ENCODE measurements at regions not wholly inside any gene's neighbourhood (a gene's known extent, or its start where the extent isn't known, plus 50 kb on each side); places are given as distances from the start of the nearest gene placed in this dataset.

DNA sequence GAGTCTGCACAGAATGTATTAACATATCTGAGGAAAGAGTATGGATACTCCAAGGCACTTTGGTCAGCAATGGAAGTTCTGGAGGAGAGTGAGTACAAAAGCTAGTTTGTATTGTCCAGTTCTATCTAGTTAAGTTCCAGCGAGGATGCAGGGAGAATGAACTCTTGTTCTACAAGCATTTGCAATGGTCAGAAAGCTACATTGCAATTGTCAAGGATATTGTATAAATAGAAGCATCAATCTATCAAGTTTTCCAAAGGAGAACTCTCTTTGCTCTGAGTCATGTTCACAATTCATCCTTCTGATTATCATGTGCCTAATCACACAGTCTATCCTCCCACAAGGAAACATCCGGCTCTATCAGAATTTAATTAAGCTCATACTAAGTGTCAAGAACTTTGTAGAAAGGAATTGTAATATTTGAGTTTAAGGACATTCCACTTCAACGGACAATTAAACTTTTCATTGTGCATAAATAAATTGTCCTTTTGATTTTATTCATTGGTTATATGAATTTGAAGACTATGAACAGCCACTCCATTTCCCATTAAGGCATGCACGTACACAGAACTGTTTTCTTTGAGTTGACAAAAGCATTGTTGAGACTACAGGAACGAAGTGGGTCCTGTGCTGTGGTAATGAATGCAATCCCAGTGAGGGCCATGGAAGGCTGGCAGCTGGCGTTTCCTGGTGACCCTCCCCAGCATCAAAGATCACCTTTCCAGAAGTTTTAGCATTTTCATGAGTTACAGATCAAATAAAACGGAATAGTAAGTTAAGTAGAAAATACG lies 973.5 kb upstream of the GOT2 start:
- H3K27me3 Mint-ChIP-seq (ENCODE audit: insufficient read depth) = no peaks in the 10 kb centered on the region; the same call in 1 of the 2 replicates

DNA sequence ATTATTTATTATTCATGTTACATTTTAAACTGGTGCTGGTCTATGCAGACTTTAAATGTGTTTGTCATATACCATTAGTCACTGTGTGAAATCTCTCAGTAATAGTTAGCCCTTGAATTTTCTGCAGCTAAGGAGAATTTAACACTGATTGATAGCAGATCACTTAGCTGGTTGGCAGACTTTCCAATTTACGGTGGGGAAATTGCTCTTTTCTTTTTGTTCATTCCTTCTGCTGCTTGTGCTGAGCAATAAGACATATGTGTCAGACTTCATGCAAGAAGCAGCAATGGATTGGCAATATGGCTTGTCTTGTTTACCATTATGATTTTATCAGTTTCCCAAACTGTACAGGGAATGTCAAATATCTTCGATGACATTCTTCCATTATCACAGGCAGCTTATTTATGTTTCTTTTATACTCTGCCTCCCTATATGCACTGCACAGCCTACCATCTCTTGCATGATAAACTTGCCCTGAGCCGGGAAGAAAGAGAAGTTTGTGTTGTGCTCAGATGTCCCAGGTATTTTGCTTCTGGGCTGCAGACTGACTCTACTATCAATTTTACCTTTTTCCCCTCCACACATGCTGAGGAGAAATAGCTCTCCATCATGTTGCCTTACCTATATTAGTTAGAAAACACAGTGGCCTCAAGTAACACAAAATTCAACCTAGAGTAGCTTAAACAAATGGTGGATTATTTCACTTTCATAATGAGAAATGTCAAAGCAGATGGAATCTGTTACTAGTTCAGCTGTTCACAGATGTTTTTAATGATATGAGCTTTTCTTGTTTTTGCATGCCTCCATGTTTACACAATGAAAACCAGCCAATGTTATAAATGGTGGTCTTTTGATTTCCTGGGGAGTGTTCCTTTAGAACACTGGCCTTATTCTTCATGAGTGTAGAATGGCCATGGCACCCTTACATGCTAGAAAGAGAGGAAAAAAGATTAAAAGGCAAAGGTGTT lies 968.1 kb upstream of the GOT2 start:
- peaks cover 16% of the 10 kb centered on the region for H3K4me1 Mint-ChIP-seq (ENCODE audit: low read depth)
- no peaks in the 10 kb centered on the region for H3K36me3 Mint-ChIP-seq (ENCODE audit: low read depth)
- no peak overlapping the region for H3K4me3 Mint-ChIP-seq
- no peak for DNase-seq
- no peaks in the 10 kb centered on the region for H3K9me3 Mint-ChIP-seq
- TF ChIP-seq, protein P1, sequence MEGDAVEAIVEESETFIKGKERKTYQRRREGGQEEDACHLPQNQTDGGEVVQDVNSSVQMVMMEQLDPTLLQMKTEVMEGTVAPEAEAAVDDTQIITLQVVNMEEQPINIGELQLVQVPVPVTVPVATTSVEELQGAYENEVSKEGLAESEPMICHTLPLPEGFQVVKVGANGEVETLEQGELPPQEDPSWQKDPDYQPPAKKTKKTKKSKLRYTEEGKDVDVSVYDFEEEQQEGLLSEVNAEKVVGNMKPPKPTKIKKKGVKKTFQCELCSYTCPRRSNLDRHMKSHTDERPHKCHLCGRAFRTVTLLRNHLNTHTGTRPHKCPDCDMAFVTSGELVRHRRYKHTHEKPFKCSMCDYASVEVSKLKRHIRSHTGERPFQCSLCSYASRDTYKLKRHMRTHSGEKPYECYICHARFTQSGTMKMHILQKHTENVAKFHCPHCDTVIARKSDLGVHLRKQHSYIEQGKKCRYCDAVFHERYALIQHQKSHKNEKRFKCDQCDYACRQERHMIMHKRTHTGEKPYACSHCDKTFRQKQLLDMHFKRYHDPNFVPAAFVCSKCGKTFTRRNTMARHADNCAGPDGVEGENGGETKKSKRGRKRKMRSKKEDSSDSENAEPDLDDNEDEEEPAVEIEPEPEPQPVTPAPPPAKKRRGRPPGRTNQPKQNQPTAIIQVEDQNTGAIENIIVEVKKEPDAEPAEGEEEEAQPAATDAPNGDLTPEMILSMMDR (IDR thresholded peaks at IDR 0.05) = no peak
- H3K27me3 Mint-ChIP-seq (ENCODE audit: insufficient read depth) = no peaks in the 10 kb centered on the region; the same call in 1 of the 2 replicates
- H3K27ac Mint-ChIP-seq = no peak overlapping the region

More for the DNA sequence above, 973.5 kb upstream of the GOT2 start:
- no peak overlapping the region for H3K27ac Mint-ChIP-seq
- H3K9me3 Mint-ChIP-seq = no peaks in the 10 kb centered on the region
- no peak overlapping the region for H3K4me3 Mint-ChIP-seq
- TF ChIP-seq, protein P1 (IDR thresholded peaks at IDR 0.05) = no peak
- H3K36me3 Mint-ChIP-seq (ENCODE audit: low read depth) = no peaks in the 10 kb centered on the region
- DNase-seq = no peak
- no peaks in the 10 kb centered on the region for H3K4me1 Mint-ChIP-seq (ENCODE audit: low read depth)

DNA sequence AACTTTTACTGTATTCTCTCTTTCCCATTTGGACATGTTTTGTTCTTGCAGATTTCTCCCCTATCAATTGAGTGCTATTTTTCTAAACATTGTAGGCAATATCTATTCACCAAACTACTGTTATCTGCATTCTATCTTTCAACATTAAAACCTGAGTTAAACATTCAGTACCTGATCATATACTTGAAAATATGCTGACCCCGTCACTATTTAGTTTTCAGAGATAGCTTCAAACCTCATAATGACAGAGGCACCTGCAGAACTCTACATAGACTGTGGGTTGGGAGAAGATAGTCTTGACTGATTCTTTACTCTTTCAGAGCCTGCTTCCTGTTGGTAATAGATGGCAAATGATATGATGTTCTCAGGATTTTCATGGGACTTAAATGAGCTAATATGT lies 965.7 kb upstream of the GOT2 start:
- Mint-ChIP-seq H3K27ac (no peak overlapping the region), H3K36me3 (ENCODE audit: low read depth) (no peaks in the 10 kb centered on the region; the same call in 1 of the 2 replicates), H3K4me1 (ENCODE audit: low read depth) (peaks cover 22% of the 10 kb centered on the region), H3K9me3 (no peaks in the 10 kb centered on the region), H3K27me3 (ENCODE audit: insufficient read depth) (no peaks in the 10 kb centered on the region; the same call in 1 of the 2 replicates), H3K4me3 (no peak overlapping the region)
- TF ChIP-seq, protein P1 (IDR thresholded peaks at IDR 0.05) = no peak
- DNase-seq = no peak

DNA sequence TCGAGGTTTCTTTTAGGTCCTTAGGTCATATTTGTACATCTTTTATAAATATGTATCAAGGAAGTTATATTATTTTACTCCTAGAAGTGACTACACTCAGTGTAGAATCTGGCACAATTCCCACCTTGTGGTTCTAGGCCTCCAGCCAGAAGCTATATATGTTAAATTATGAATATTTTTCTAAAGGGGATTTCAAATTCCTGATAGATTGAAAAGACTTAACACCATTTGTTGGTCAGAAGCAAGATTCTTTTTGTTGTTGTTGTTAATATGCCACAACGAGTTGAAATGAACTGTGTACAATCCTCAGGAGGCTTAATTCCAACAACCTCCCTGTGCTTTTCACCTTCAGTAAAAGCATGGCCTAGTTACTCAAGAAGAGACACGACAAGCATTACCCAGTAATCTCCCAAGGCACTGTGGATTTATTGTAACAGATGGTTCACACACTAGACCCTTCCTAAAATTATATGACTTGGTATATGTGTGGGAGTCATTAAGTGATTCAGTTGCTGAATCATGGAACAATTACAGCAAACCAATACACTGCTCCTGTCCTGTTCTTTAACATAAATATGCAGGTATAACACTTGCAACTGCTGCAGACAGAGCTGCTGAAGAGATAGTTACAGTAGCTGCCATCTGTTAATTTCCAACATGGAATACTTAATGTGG lies 964.4 kb upstream of the GOT2 start:
- TF ChIP-seq, protein P1 (IDR thresholded peaks at IDR 0.05) = no peak
- peaks cover 22% of the 10 kb centered on the region for H3K4me1 Mint-ChIP-seq (ENCODE audit: low read depth)
- no peak overlapping the region for H3K4me3 Mint-ChIP-seq
- no peak for DNase-seq
- no peaks in the 10 kb centered on the region; the same call in 1 of the 2 replicates for H3K36me3 Mint-ChIP-seq (ENCODE audit: low read depth)
- H3K27ac Mint-ChIP-seq = no peak overlapping the region
- no peaks in the 10 kb centered on the region for H3K27me3 Mint-ChIP-seq (ENCODE audit: insufficient read depth)
- no peaks in the 10 kb centered on the region for H3K9me3 Mint-ChIP-seq

DNA sequence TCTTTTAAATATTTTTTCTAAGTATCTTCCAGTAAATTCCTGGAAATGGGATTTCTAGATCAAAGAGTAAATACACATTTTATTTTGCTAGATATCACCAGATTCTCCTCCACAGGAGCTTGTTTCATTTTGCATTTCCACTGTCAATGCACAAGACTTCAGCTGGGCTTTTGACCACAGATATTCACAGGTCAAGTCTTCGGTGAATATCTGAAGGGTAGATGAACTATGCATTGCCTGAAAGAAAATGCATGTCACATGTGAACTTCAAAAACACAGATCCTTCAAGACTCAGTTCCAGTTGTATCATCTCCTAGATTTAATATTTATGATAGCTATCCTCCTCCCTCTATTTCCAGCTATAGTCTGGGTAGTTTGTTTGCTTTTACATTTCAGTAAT lies 963.6 kb upstream of the GOT2 start:
- H3K36me3 Mint-ChIP-seq (ENCODE audit: low read depth) = no peaks in the 10 kb centered on the region; the same call in 1 of the 2 replicates
- peaks cover 22% of the 10 kb centered on the region for H3K4me1 Mint-ChIP-seq (ENCODE audit: low read depth)
- TF ChIP-seq, protein P1 (IDR thresholded peaks at IDR 0.05) = no peak
- no peak for DNase-seq
- H3K9me3 Mint-ChIP-seq = no peaks in the 10 kb centered on the region
- no peaks in the 10 kb centered on the region for H3K27me3 Mint-ChIP-seq (ENCODE audit: insufficient read depth)
- no peak overlapping the region for H3K4me3 Mint-ChIP-seq
- no peak overlapping the region for H3K27ac Mint-ChIP-seq
